SK-N-SH (cell line): ENCODE measurements at regions not wholly inside any gene's neighbourhood (a gene's known extent, or its start where the extent isn't known, plus 50 kb on each side); places are given as distances from the start of the nearest gene placed in this dataset.

Experiments
- CTCF ChIA-PET: fragments of 300-600, 350-600 bp; formaldehyde crosslinking; extraction: SDS; loops from one replicate; lab custom pipeline; 2021; lab: Yijun Ruan, JAX
- POLR2A ChIA-PET: fragments of 350-600 bp; sonication (Branson Sonifier 250); formaldehyde crosslinking; extraction: SDS; loops from one replicate; lab custom pipeline; 2020; ENCODE audit warnings: antibody characterized with exemption, inconsistent platforms; lab: Yijun Ruan, JAX
- DNase-seq: peaks from one replicate; pipeline ENCODE4 v3.0.0; 2012
- H2AFZ ChIP-seq: fragments of 200-600 bp; sonication (generic); 2 replicates; pipeline ENCODE4 v1.8.1; 2016; ENCODE audit warnings: antibody characterized with exemption, mild to moderate bottlenecking, low read depth
- H3F3A ChIP-seq: fragments of 200-600 bp; sonication (generic); replicated peaks from 2 replicates; pipeline ENCODE3; 2016; ENCODE audit warnings: antibody characterized with exemption, mild to moderate bottlenecking; ENCODE audit not compliant: insufficient read depth
- H3K27ac ChIP-seq, 2 experiments: fragments of 200-500 bp in 1 of 2; fragments of 200-600 bp in 1 of 2; sonication (Bioruptor generic) in 1 of 2; sonication (generic), shearing (Covaris generic) in 1 of 2; 2 replicates each; pipeline versions ENCODE4 v1.5.1 to v1.6.1; 2014 to 2016; ENCODE audit warnings: low read depth in 2 of 2, inconsistent platforms in 1 of 2, low read length in 1 of 2, mild to moderate bottlenecking in 1 of 2, mixed read lengths in 1 of 2
- H3K27me3 ChIP-seq: fragments of 200-600 bp; sonication (generic), shearing (Covaris generic); 2 replicates; pipeline ENCODE4 v1.6.1; 2016; ENCODE audit warnings: mixed run types; ENCODE audit not compliant: insufficient read depth
- H3K36me3 ChIP-seq, 2 experiments: fragments of 200-500 bp in 1 of 2; fragments of 200-600 bp in 1 of 2; sonication (Bioruptor generic) in 1 of 2; sonication (generic) in 1 of 2; replicated peaks in 1 of 2; 2 replicates each; pipeline versions ENCODE3 to v1.5.1; 2014 to 2016; ENCODE audit warnings: low read length in 1 of 2, mild to moderate bottlenecking in 1 of 2; ENCODE audit not compliant: insufficient read depth in 2 of 2, control insufficient read depth in 1 of 2
- H3K4me1 ChIP-seq, 2 experiments: fragments of 200-500 bp in 1 of 2; fragments of 200-600 bp in 1 of 2; sonication (Bioruptor generic) in 1 of 2; sonication (generic), shearing (Covaris generic) in 1 of 2; 2 replicates each; pipeline versions ENCODE4 v1.5.1 to v1.6.1; 2014 to 2016; ENCODE audit warnings: low read depth in 1 of 2, low read length in 1 of 2, mixed run types in 1 of 2; ENCODE audit not compliant: insufficient read depth in 2 of 2, control insufficient read depth in 1 of 2
- H3K4me2 ChIP-seq: fragments of 200-600 bp; sonication (generic), shearing (Covaris generic); 2 replicates; pipeline ENCODE4 v1.6.1; 2017; ENCODE audit warnings: mixed run types
- H3K4me3 ChIP-seq, 2 experiments: fragments of 200-500 bp in 1 of 2; fragments of 200-600 bp in 1 of 2; sonication (Bioruptor generic) in 1 of 2; sonication (generic), shearing (Covaris generic) in 1 of 2; 2 replicates each; pipeline versions ENCODE4 v1.5.1 to v1.8.1; 2014 to 2016; ENCODE audit warnings: low read depth in 2 of 2, inconsistent platforms in 1 of 2, low read length in 1 of 2, mild to moderate bottlenecking in 1 of 2, mixed read lengths in 1 of 2, moderate library complexity in 1 of 2
- H3K79me2 ChIP-seq: fragments of 200-600 bp; sonication (generic); 2 replicates; pipeline ENCODE4 v1.8.1; 2017; ENCODE audit warnings: mild to moderate bottlenecking; ENCODE audit not compliant: insufficient read depth
- H3K9ac ChIP-seq: fragments of 200-600 bp; sonication (generic); 2 replicates; pipeline ENCODE4 v1.6.1; 2017; ENCODE audit warnings: mixed run types
- H3K9me2 ChIP-seq: fragments of 200-600 bp; sonication (generic); 2 replicates; pipeline ENCODE4 v1.6.1; 2017; ENCODE audit warnings: mixed run types
- H3K9me3 ChIP-seq: fragments of 200-600 bp; sonication (generic); 2 replicates; pipeline ENCODE4 v1.6.1; 2017; ENCODE audit warnings: mixed run types, mild to moderate bottlenecking, moderate library complexity
- H4K20me1 ChIP-seq: fragments of 200-600 bp; sonication (generic); 2 replicates; pipeline ENCODE4 v1.6.1; 2017; ENCODE audit warnings: mild to moderate bottlenecking, mixed run types; ENCODE audit not compliant: insufficient read depth
- CHD2 ChIP-seq: fragments of 150-350 bp; IDR thresholded peaks from 2 replicates; pipeline ENCODE4 v1.6.1; 2018; ENCODE audit warnings: low read length; ENCODE audit not compliant: partially characterized antibody
- CTCF ChIP-seq: fragments of 200-600 bp; sonication (generic); IDR thresholded peaks from 2 replicates; pipeline ENCODE4 v1.6.1; 2017; ENCODE audit warnings: antibody characterized with exemption, mild to moderate bottlenecking, moderate library complexity
- ELF1 ChIP-seq: IDR thresholded peaks from 2 replicates; pipeline ENCODE4 v1.4.0; 2012
- EP300 ChIP-seq, 2 experiments: IDR thresholded peaks; 2 replicates each; pipeline versions ENCODE4 v1.4.0 to v1.6.1; 2012; ENCODE audit warnings: borderline replicate concordance in 1 of 2, low read depth in 1 of 2, low read length in 1 of 2
- FOSL2 ChIP-seq: IDR thresholded peaks from 2 replicates; pipeline ENCODE4 v1.4.0; 2012; ENCODE audit warnings: low read depth, mild to moderate bottlenecking, moderate library complexity, borderline replicate concordance
- FOXJ3 ChIP-seq: sonication (generic); formaldehyde crosslinking; IDR thresholded peaks from 2 replicates; pipeline ENCODE4 v1.5.1; 2020; ENCODE audit warnings: mild to moderate bottlenecking, missing genetic modification reagents
- FOXM1 ChIP-seq: IDR thresholded peaks from 2 replicates; pipeline ENCODE4 v1.4.0; 2012; ENCODE audit warnings: low read depth, mild to moderate bottlenecking
- GABPA ChIP-seq: IDR thresholded peaks from 2 replicates; pipeline ENCODE4 v1.4.0; 2012; ENCODE audit warnings: low read depth, mild to moderate bottlenecking
- IRF3 ChIP-seq: fragments of 150-350 bp; IDR thresholded peaks from 2 replicates; pipeline ENCODE4 v1.6.1; 2016; ENCODE audit warnings: mild to moderate bottlenecking, low read depth, low read length
- JUND ChIP-seq: IDR thresholded peaks from 2 replicates; pipeline ENCODE4 v1.4.0; 2012
- NFIC ChIP-seq: IDR thresholded peaks from 2 replicates; pipeline ENCODE4 v1.4.0; 2012; ENCODE audit warnings: borderline replicate concordance
- PBX3 ChIP-seq: IDR thresholded peaks from 2 replicates; pipeline ENCODE4; 2012
- RCOR1 ChIP-seq: fragments of 150-350 bp; IDR thresholded peaks from 2 replicates; pipeline ENCODE4 v1.6.1; 2017; ENCODE audit warnings: antibody characterized with exemption, low read length
- RFX5 ChIP-seq: IDR thresholded peaks from 2 replicates; pipeline ENCODE4 v1.6.1; 2012; ENCODE audit warnings: mild to moderate bottlenecking, improper control_type of control experiment, low read length
- RXRA ChIP-seq: IDR thresholded peaks from 2 replicates; pipeline ENCODE4 v1.4.0; 2012; ENCODE audit warnings: low read depth, mild to moderate bottlenecking, borderline replicate concordance
- ZBTB33 ChIP-seq: IDR thresholded peaks from 2 replicates; pipeline ENCODE4 v1.4.0; 2012; ENCODE audit warnings: low read depth, borderline replicate concordance
- WGBS: methylation state at CpG from one replicate; pipeline ENCODE4 v1.1.6; 2017; ENCODE audit warnings: low lambda C conversion rate; 5-methylcytosine and 5-hydroxymethylcytosine counted together

- Histone ChIP-seq H3K9me3 (no peaks in the 10 kb centered on the region), H3K4me3 (no peak overlapping the region), H3K36me3 (no peaks in the 10 kb centered on the region), H3K4me2 (no peak overlapping the region), H3K9me2 (no peaks in the 10 kb centered on the region), H3F3A (no peaks in the 10 kb centered on the region), H3K79me2 (no peaks in the 10 kb centered on the region), H4K20me1 (no peaks in the 10 kb centered on the region), H3K27me3 (no peaks in the 10 kb centered on the region; the same call in 1 of the 2 replicates), H3K9ac (no peak overlapping the region), H3K4me1 (no peaks in the 10 kb centered on the region), H3K27ac (no peak overlapping the region), H2AFZ (no peak overlapping the region)
- CTCF ChIA-PET, result interaction anchor here (1.0 to 1.7 kb wide), 2 partner anchors 31 to 42 kb away, joined by 3 to 7 read pairs; no protein-coding TSS in a partner anchor
- no peak for DNase-seq
- POLR2A ChIA-PET, result no interaction called here
- WGBS, result 31% methylated on average over 3 of the region's 3 CpGs
- TF ChIP-seq FOXM1, result no peak
- no peak for TF ChIP-seq PBX3
- no peak for TF ChIP-seq RXRA
- TF ChIP-seq NFIC, result no peak
- no peak for TF ChIP-seq JUND
- no peak for TF ChIP-seq GABPA
- no peak for TF ChIP-seq FOSL2
- TF ChIP-seq IRF3, result no peak
- no peak for TF ChIP-seq CHD2
- TF ChIP-seq CTCF, result no peak
- no peak for TF ChIP-seq RFX5
- no peak for TF ChIP-seq RCOR1
Observed at GRCh38 chr7:130789436-130789835, 55.4 kb upstream of the KLF14 start.

GRCh38 chr7:130791746-130792145, 57.7 kb upstream of the KLF14 start:
- H4K20me1 ChIP-seq, result no peaks in the 10 kb centered on the region
- ChIA-PET CTCF (interaction anchor here (1.3 kb wide), 1 partner anchor 14 kb away, joined by 3 read pairs; no protein-coding TSS in a partner anchor), POLR2A (no interaction called here)
- H2AFZ ChIP-seq, result no peak overlapping the region; the same call in 1 of the 2 replicates
- WGBS, result 62% methylated on average over 4 of the region's 4 CpGs
- H3K27me3 ChIP-seq, result no peaks in the 10 kb centered on the region
- H3K27ac ChIP-seq, result no peak overlapping the region
- H3K79me2 ChIP-seq, result no peaks in the 10 kb centered on the region
- no peaks in the 10 kb centered on the region for H3F3A ChIP-seq
- no peak overlapping the region for H3K4me2 ChIP-seq
- H3K9me3 ChIP-seq, result no peaks in the 10 kb centered on the region
- H3K4me1 ChIP-seq, result no peaks in the 10 kb centered on the region
- DNase-seq, result no peak
- no peak overlapping the region for H3K4me3 ChIP-seq
- no peaks in the 10 kb centered on the region for H3K9me2 ChIP-seq
- no peak overlapping the region for H3K9ac ChIP-seq
- H3K36me3 ChIP-seq, result no peaks in the 10 kb centered on the region
- TF ChIP-seq FOXJ3 (no peak), RXRA (no peak), RFX5 (no peak), ZBTB33 (no peak), CTCF (no peak), ELF1 (no peak), GABPA (no peak), EP300 (IDR thresholded peaks at IDR 0.05; ENCODE audit: borderline replicate concordance in 1 of 2, low read depth in 1 of 2, low read length in 1 of 2) (no peak), PBX3 (no peak), IRF3 (no peak), NFIC (no peak)
